ENCODE measurements at regions not wholly inside any gene's neighbourhood (a gene's known extent, or its start where the extent isn't known, plus 50 kb on each side); places are given as distances from the start of the nearest gene placed in this dataset.

GRCh38 chr1:58251430-58252073 is 295.0 kb downstream of the OMA1 start:
- TF ChIP-seq CTCF (IDR thresholded peaks at IDR 0.05; ENCODE audit: low read depth, low read length) (no peak), EZH2phosphoT487 (IDR thresholded peaks at IDR 0.05; ENCODE audit: low read depth) (no peak)
